ENCODE measurements at regions not wholly inside any gene's neighbourhood (a gene's known extent, or its start where the extent isn't known, plus 50 kb on each side); places are given as distances from the start of the nearest gene placed in this dataset.

DNA sequence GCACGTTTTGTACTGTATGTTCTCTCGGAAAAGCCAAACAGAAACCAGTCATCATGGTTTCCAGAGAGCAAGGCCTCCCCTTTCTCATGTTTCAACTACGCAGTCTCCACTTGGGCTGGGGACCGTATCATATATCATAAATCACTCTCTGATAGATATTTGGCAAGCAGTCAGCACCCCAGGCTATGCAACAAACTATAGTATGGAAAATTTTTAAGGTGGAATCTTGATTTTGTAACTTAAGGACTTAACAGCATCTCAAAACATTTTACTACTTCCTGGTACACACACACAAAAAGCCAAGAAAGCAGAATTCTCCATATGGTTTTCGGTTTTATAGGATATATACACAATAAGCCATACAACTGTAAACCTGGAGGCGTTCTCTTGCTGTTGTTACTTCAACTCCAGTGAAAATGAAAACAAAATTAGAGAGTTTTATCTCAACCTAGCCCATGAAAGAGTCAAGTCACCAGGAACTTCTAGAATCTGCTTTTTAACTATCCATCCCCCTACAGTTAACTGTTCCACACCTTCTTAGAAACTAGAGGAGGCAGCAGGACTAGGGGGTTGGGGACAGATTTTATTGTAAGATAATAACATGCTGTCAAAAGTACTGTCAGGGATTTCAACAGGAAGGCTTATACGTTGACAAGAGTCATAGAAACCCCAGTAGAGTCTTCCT lies 283.4 kb downstream of the NFIB start:
- BruUV-seq (replicated peaks) = no TSS peak
- Histone ChIP-seq H3K36me3 (ENCODE audit: control insufficient read depth in 2 of 2, insufficient read depth in 2 of 2, low read length in 1 of 2) (no peaks in the 10 kb centered on the region), H3K27me3 (replicated peaks in 1 of 2; ENCODE audit: control insufficient read depth in 2 of 2, insufficient read depth in 2 of 2, low read length in 1 of 2) (no peaks in the 10 kb centered on the region), H3K4me2 (ENCODE audit: control insufficient read depth, insufficient read depth) (no peak overlapping the region), H3K4me1 (ENCODE audit: control insufficient read depth, insufficient read depth, low read length) (no peaks in the 10 kb centered on the region), H3K27ac (ENCODE audit: control insufficient read depth, insufficient read depth) (no peak overlapping the region), H3K79me2 (ENCODE audit: control insufficient read depth, insufficient read depth, low read length) (no peaks in the 10 kb centered on the region), H4K20me1 (ENCODE audit: control insufficient read depth, insufficient read depth) (no peaks in the 10 kb centered on the region), H3K4me3 (no peak overlapping the region), H3K9ac (ENCODE audit: control insufficient read depth, insufficient read depth, low read length) (no peak overlapping the region), H3K9me3 (replicated peaks; ENCODE audit: control insufficient read depth, insufficient read depth, low read length) (no peaks in the 10 kb centered on the region), H2AFZ (ENCODE audit: control insufficient read depth, low read depth, low read length) (no peak overlapping the region)
- intact Hi-C loops (cut with micrococcal nuclease; ENCODE audit: unreplicated experiment) = no loop called here
- DNase-seq (ENCODE audit: low read depth, low spot score) (no peak), ATAC-seq (no peak), FAIRE-seq (no peak)
- RAD21 ChIA-PET (ENCODE audit: unreplicated experiment) = no interaction called here
- 16% methylated on average over 7 of the region's 7 CpGs for WGBS (ENCODE audit: insufficient coverage, insufficient replicate concordance, low lambda C conversion rate, missing lambda C conversion rate)
- SMC1A ChIA-PET (ENCODE audit: uncharacterized antibody, unreplicated experiment) = no interaction called here
- CTCF ChIA-PET = no interaction called here
- in situ Hi-C loops (cut with MboI) = no loop called here
- TF ChIP-seq SMC3 (IDR thresholded peaks at IDR 0.05; ENCODE audit: borderline replicate concordance, low read length) (no peak), SREBF1 (IDR thresholded peaks at IDR 0.05; ENCODE audit: low read length) (no peak)
- POLR2A ChIA-PET = no interaction called here

DNA sequence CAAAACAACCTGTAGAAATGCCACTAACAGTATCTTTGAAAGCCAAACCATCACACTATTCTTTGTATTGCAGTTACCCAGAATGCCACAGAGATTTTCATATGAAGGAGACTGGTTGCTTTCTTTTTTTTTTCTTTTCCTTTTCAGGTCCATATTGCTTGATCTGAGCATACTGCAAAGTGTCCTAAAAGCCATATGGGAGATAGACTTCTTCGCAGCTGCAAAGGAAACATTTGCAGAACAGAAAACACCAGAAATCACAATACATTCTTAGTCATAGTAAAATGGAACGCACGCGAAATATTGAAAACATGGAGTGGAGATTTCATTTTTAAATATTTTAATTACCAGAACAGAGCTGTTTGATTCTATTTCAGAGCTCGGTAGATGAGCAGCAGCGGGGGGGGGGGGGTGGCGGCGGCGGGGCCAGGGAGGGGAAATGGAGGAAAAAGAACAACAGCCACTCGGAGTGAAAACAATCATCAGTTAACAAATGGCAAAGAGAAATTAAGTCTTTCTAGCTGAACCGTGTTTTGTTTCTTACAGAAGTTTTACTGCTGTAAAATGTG lies 284.1 kb downstream of the NFIB start:
- H3K79me2 ChIP-seq (ENCODE audit: control insufficient read depth, insufficient read depth, low read length) = no peaks in the 10 kb centered on the region
- WGBS (ENCODE audit: insufficient coverage, insufficient replicate concordance, low lambda C conversion rate, missing lambda C conversion rate) = 59% methylated on average over 5 of the region's 11 CpGs
- no peak overlapping the region for H3K9ac ChIP-seq (ENCODE audit: control insufficient read depth, insufficient read depth, low read length)
- ChIA-PET CTCF (no interaction called here), SMC1A (ENCODE audit: uncharacterized antibody, unreplicated experiment) (no interaction called here), POLR2A (no interaction called here), RAD21 (ENCODE audit: unreplicated experiment) (no interaction called here)
- H3K9me3 ChIP-seq (replicated peaks; ENCODE audit: control insufficient read depth, insufficient read depth, low read length) = no peaks in the 10 kb centered on the region
- TF ChIP-seq POLR2AphosphoS5 (IDR thresholded peaks at IDR 0.05; ENCODE audit: low read length) (no peak), RBBP5 (conservative IDR thresholded peaks at IDR 0.05) (no peak), STAT1 (conservative IDR thresholded peaks at IDR 0.05) (no peak), TARDBP (IDR thresholded peaks at IDR 0.05; ENCODE audit: borderline replicate concordance) (no peak), SP1 (IDR thresholded peaks at IDR 0.05; ENCODE audit: low read depth, low read length) (no peak), RCOR1 (conservative IDR thresholded peaks at IDR 0.05; ENCODE audit: low read depth, low read length) (no peak)
- TF ChIP-seq, protein P1, sequence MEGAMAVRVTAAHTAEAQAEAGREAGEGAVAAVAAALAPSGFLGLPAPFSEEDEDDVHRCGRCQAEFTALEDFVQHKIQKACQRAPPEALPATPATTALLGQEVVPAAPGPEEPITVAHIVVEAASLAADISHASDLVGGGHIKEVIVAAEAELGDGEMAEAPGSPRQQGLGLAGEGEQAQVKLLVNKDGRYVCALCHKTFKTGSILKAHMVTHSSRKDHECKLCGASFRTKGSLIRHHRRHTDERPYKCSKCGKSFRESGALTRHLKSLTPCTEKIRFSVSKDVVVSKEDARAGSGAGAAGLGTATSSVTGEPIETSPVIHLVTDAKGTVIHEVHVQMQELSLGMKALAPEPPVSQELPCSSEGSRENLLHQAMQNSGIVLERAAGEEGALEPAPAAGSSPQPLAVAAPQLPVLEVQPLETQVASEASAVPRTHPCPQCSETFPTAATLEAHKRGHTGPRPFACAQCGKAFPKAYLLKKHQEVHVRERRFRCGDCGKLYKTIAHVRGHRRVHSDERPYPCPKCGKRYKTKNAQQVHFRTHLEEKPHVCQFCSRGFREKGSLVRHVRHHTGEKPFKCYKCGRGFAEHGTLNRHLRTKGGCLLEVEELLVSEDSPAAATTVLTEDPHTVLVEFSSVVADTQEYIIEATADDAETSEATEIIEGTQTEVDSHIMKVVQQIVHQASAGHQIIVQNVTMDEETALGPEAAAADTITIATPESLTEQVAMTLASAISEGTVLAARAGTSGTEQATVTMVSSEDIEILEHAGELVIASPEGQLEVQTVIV (IDR thresholded peaks at IDR 0.05; ENCODE audit: borderline replicate concordance, partially characterized antibody) = no peak
- no TSS peak for BruUV-seq (replicated peaks)
- no peak overlapping the region for H3K27ac ChIP-seq (ENCODE audit: control insufficient read depth, insufficient read depth)
- no peak overlapping the region for H3K4me3 ChIP-seq
- H3K36me3 ChIP-seq (ENCODE audit: control insufficient read depth in 2 of 2, insufficient read depth in 2 of 2, low read length in 1 of 2) = no peaks in the 10 kb centered on the region
- DNase-seq (ENCODE audit: low read depth, low spot score) (no peak), FAIRE-seq (no peak), ATAC-seq (no peak)
- no peaks in the 10 kb centered on the region for H4K20me1 ChIP-seq (ENCODE audit: control insufficient read depth, insufficient read depth)
- H3K27me3 ChIP-seq (replicated peaks in 1 of 2; ENCODE audit: control insufficient read depth in 2 of 2, insufficient read depth in 2 of 2, low read length in 1 of 2) = no peaks in the 10 kb centered on the region
- in situ Hi-C loops (cut with MboI) = no loop called here
- intact Hi-C loops (cut with micrococcal nuclease; ENCODE audit: unreplicated experiment) = no loop called here
- no peak overlapping the region for H2AFZ ChIP-seq (ENCODE audit: control insufficient read depth, low read depth, low read length)
- H3K4me1 ChIP-seq (ENCODE audit: control insufficient read depth, insufficient read depth, low read length) = no peaks in the 10 kb centered on the region
- H3K4me2 ChIP-seq (ENCODE audit: control insufficient read depth, insufficient read depth) = no peak overlapping the region
